Smooth muscle cell of the brain vasculature (primary cell): ENCODE measurements at regions not wholly inside any gene's neighbourhood (a gene's known extent, or its start where the extent isn't known, plus 50 kb on each side); places are given as distances from the start of the nearest gene placed in this dataset.
A peak's percentile ranks its signal among the peaks of the same experiment; 100 is the strongest.
"Not testable (repeated sequence)": the region's sequence is repeated elsewhere in the genome, so short reads cannot be mapped to it uniquely, and the experiment has no call there.

Experiments
- DNase-seq: peaks from one replicate; pipeline ENCODE4 v3.0.0-alpha.2; 2012; ENCODE audit warnings: low read depth, low spot score

DNA sequence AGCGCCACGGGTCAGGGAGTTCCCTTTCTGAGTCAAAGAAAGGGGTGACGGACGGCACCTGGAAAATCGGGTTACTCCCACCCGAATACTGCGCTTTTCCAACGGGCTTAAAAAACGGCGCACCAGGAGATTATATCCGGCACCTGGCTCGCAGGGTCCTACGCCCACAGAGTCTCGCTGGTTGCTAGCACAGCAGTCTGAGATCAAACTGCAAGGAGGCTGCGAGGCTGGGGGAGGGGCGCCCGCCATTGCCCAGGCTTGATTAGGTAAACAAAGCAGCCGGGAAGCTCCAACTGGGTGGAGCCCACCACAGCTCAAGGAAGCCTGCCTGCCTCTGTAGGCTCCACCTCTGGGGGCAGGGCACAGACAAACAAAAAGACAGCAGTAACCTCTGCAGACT lies 1352.0 kb upstream of the CDH8 start:
- DNase-seq: not testable (repeated sequence)

DNA sequence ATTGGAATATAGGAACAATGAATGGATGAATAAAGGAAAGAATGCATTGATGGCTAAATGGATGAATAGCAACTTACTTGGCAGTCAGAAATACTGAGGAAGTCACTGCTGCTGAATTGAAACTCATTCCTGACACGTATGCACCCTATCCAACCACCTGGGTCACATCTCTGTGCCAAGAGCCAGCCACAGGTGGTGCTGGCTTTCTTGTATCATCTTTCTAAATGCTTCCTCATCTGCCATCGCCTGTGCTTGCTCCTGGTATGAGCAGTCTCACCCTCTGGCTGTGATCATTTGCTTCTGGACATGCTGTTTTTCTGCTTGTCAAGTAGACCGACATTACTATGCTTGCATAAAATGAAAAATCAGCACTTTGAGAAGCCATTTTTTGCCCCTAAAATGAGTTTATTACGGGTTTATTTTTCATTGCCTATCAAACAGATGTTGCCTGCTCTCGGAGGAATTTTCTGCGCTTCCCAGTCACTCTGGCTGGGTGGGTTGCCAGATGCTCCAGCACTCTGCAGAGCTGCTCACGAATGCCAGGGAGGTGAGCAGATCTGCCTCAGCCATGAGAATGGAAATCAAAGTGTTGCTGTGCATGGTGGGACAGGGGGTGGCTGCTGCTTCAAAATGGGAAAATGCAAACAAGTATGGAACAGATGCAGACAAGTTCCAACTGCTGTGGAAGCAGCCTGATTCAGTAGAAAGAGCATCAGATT lies 1349.6 kb upstream of the CDH8 start:
- DNase-seq: no peak

DNA sequence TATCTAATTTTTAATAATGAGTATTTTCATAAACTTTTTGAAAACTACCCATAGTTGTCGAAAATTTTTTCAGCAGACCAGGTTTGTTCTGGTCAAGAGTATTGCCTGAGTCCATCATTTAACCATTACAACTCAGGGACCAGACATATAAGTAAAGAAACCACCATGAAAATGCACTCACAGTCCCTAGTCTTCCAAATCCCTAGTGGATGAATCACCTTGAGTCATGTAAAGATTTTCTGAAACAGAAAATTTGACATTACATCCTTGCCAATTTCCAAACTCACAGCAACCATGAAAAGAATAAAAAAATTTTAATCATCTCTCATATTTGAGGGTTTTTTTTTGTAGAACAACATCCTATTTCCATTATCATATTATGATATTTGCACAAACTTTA lies 1337.5 kb upstream of the CDH8 start:
- DNase-seq: no peak

- DNase-seq: no peak
These were observed 1336.6 kb upstream of the CDH8 start for GRCh38 chr16:63372815-63373214.

DNA sequence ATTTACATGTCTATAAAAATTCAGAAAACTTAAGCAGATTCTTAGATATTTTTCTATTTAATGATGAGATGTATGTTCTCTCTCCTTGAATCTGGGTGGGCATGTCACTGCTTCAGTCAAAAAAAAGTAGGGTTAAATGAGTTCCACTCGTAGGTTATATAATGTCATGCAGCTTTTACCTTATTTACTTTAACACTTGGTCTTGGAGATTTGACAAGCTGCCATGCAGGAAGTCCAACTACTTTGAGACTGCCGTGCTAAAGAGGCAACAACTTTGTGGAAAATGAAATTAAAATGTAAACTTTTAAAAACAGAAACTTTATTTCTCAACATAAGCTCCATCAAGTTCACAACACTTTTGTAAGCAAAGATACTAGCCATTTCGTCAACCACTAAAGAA lies 1336.0 kb upstream of the CDH8 start:
- DNase-seq: no peak

DNA sequence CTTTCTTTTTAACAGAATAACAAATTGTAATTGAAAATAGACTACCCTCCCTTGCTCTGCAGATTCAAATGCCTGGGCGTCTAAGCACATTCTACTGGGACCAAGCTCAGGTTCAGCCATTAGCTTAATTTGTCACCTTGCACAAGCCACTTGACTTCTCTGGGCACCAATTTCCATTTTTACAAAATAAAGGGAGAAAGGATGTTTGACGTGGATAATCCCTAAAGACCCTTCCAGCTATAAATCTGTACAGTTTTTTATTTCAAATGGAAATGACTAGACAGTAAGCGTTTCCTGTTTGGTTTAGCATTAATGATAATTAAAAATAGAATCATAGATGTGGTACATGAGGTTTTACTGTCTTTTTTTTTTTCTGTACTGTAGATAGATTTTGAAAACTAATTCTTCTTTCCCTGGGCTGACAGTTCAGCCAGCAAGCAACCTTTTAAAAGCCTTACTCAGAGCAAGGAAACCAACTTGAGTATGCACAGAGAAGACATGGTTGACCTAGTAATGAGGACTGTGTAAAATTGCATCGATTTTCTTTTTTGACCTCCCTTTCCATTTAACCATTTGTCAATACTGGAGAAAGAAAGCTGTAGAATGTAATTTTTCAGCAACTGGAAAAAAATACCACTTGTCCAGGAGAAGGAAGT lies 1329.5 kb upstream of the CDH8 start:
- no peak for DNase-seq

DNA sequence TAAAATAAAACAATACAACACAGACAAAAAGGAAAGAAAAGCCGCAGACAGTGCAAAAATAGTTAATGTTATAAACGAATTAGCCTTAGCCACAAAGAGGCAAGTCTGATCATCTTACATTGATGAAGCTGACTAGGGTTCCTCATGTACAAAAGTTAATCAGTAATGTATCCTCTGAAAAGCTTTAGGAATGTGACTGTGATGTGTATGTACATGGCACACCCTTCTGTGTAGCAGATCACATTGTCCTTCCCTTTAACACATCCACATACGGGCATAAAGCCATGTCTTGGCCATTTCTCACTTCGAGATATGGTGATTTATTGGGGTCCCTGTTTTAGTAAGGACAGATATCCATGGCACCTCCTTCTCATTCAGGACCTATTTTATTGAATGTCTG lies 1327.5 kb upstream of the CDH8 start:
- no peak for DNase-seq

DNA sequence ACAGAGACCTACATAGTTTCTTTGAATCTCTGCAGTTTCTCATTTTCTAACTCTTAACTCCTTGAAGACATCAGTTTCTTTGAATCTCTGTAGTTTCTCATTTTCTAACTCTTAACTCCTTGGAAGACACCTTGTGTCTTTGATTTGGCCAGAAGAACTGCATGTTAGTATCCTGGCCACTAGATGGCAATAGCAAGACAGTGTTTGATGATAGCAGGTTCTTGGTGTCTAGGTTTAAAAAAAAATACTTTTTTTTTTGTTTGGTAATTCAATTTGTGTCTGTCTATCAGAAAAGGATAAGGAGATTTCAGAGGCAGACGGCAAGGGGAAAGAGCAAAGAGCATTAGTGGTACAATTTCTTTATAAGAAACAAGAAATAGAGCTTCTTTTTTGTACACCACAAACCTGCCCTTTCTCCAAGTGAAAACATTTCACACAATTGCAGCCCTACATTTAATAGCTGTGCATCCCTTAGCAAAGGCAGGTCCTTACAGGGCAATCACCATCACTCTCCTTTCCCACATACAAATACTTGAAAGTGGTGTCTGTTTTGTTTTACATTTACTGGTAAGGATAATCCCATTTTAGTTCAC lies 1324.9 kb upstream of the CDH8 start:
- DNase-seq: peak; percentile 23

- DNase-seq: no peak
These were observed 1313.7 kb upstream of the CDH8 start for GRCh38 chr16:63349961-63350360.

GRCh38 chr16:63346000-63346399 lies 1309.8 kb upstream of the CDH8 start:
- DNase-seq: no peak

DNA sequence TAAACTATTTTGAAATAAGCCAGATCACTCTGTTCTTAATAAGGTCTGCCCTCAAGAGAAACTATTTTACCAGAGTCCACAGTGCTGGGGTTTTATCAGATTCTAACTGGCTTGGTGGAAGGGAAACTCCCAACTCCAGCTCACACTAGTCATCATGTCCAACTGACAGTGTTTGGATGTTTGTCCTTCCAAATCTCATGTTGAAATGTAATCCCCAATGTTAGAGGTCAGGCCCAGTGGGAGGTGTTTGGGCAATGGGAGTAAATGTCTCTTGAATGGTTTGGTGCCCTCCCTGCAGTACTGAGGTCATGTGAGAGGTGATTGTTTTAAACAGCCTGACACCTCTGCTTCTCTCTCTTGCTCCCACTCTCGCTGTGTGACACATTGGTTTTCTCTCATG lies 1301.0 kb upstream of the CDH8 start:
- DNase-seq: no peak

GRCh38 chr16:63331111-63331510 lies 1294.9 kb upstream of the CDH8 start:
- DNase-seq: no peak

GRCh38 chr16:63326736-63327339 lies 1290.6 kb upstream of the CDH8 start:
- no peak for DNase-seq

DNA sequence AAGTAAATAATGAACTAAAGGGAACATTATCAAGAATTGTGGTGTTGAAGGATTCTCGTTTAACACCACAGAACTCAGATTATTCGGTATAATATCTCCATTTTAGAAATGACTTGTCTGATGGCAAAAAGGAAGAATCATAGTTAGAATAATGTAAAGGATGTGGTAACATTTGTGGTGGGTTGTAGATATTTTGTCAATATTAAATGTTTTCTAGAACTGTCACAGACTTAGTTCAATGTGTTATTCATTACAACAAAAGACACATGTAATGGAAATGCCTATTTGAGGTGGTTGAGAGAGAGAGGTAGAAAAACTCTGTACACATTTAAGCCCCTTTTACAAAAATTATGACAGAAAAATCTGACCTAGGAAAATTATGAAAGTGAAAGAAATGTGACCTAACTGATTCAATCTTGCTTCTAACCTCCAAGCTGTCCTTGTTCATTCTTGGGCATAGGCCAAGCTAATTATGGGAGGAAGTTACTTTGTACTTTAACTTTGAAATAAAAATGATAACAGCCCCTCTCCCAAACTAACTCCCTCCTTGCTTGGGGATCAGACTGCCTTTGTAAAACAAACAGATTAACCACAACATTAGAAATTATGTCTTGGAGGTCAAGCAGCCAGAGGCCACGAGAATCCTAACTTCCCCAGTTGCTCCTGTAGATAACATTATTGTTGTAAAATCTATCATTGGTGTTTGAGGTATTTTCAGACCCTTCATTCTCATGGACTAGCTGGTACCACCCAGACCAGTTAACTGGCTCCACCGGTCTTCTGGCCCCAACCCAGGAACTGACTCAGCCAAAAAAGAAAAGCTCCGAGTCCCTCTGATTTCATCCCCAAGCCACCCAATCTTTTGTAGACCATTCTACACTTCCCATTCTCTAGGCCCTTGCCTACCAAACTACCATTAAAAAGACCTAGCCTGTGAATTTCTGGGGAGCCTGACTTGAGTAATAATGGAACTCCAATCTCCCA lies 1287.8 kb upstream of the CDH8 start:
- no peak for DNase-seq

- no peak for DNase-seq
These were observed 1286.8 kb upstream of the CDH8 start for GRCh38 chr16:63323055-63323454.

DNA sequence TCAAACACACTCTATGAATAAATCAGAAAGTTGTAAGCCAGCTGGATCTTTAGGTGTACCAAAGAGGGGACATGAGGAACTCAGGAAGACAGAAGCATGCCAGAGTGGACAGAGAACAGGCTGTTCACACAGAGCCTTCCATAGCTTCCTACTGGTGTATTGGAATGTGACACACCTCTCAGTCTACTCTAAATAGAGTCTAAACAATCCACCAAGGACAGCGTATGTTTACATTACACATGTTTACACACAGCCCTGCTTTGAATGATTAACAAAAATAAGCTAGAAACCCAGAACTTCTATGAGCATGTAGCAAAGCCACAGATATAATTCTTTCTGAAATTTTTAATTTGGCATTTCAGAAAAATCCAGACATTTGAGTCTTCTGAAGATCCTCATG lies 1279.0 kb upstream of the CDH8 start:
- no peak for DNase-seq

GRCh38 chr16:63312346-63312745 lies 1276.1 kb upstream of the CDH8 start:
- no peak for DNase-seq

DNA sequence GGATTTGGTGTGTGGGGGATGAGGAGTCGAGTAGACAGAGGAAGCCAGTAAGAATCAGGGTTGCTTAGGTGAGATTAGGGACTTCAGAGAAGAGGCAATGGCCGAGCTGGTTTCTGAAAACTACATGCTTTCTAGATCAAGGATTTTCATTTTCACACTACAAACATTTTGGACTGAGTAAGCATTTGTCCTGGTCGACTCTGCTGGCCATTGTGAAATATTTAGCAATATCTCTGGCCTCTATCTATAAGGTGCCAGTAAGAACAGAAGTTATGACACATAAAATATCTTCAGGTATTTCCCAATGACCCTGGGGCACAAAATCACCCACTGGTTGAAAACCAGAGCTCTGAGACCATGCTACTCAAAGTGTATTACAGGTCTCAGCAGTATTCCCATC lies 1275.1 kb upstream of the CDH8 start:
- no peak for DNase-seq

DNA sequence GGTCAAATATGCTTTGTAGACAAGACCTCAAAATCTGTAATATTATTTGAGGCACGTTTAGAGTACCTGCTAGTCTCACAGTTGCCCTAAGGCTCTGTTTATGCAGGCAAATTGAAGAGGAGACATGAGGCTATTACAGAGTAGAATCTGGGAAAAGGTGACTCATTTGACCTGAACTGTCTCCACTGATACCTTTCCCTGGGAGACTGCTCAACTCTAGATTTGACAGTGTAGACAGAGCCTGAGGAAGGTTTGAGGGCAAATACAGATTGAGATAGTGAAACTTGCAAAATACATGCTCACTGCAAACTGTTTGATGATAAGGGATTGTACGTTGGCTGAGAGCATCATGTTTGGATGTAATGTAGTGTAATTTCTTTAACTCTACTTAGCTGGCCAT lies 1266.6 kb upstream of the CDH8 start:
- DNase-seq: no peak

- no peak for DNase-seq
These were observed 1265.1 kb upstream of the CDH8 start for GRCh38 chr16:63301349-63301748.

DNA sequence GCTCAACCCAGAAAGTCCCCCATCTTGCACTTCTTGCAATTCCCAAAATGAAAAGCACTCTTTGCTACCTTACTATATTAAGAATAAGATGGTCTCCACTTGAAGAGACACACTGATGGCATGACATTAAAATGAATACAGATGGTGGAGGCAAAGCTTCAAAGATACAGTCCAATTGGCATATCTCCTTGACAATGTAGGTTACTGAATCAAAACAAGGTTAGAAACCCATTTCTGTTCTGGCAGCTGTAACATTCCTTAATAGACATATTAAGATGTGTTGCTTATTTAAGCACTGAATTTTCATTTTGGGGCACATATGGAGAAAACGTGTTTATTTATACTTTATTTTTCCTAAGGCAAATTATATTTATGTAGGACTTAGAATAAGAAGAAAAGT lies 1262.8 kb upstream of the CDH8 start:
- DNase-seq: no peak

GRCh38 chr16:63292036-63292435 lies 1255.8 kb upstream of the CDH8 start:
- DNase-seq: no peak
